HFF-Myc (cell line): ENCODE measurements at regions not wholly inside any gene's neighbourhood (a gene's known extent, or its start where the extent isn't known, plus 50 kb on each side); places are given as distances from the start of the nearest gene placed in this dataset.
A peak's percentile ranks its signal among the peaks of the same experiment; 100 is the strongest.

Source experiments
- DNase-seq: peaks from one replicate; pipeline ENCODE4 v3.0.0-alpha.2; 2011; ENCODE audit warnings: low read depth; ENCODE audit errors: extremely low read depth
- H3K4me3 ChIP-seq: replicated peaks from 2 replicates; pipeline ENCODE4 v1.5.1; 2011; ENCODE audit warnings: low read depth, mild to moderate bottlenecking, control low read depth, low read length
- TF ChIP-seq, protein P1 (sequence below): IDR thresholded peaks from 2 replicates; pipeline ENCODE4 v1.5.1; 2012; ENCODE audit warnings: mild to moderate bottlenecking, low read depth, low read length, control low read depth; ENCODE audit errors: missing control alignments

DNA sequence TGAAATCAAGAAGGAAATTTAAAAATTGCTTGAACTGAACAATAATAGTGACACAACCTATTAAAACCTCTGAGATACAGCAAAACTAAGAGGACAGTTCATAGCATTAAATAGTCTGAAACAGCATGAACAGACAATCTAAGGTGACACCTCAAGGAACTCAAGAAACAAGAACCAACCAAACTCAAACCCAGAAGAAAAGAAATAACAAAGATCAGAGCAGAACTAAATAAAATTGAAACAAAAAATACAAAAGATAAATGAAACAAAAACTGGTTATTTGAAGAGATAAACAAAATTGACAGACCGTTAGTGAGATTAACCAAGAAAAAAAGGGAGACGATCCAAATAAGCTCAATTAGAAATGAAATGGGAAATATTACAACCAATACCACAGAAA lies 122.8 kb upstream of the TOP3B start:
- H3K4me3 ChIP-seq = no peak overlapping the region
- TF ChIP-seq, protein P1, sequence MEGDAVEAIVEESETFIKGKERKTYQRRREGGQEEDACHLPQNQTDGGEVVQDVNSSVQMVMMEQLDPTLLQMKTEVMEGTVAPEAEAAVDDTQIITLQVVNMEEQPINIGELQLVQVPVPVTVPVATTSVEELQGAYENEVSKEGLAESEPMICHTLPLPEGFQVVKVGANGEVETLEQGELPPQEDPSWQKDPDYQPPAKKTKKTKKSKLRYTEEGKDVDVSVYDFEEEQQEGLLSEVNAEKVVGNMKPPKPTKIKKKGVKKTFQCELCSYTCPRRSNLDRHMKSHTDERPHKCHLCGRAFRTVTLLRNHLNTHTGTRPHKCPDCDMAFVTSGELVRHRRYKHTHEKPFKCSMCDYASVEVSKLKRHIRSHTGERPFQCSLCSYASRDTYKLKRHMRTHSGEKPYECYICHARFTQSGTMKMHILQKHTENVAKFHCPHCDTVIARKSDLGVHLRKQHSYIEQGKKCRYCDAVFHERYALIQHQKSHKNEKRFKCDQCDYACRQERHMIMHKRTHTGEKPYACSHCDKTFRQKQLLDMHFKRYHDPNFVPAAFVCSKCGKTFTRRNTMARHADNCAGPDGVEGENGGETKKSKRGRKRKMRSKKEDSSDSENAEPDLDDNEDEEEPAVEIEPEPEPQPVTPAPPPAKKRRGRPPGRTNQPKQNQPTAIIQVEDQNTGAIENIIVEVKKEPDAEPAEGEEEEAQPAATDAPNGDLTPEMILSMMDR = no peak
- DNase-seq = no peak

DNA sequence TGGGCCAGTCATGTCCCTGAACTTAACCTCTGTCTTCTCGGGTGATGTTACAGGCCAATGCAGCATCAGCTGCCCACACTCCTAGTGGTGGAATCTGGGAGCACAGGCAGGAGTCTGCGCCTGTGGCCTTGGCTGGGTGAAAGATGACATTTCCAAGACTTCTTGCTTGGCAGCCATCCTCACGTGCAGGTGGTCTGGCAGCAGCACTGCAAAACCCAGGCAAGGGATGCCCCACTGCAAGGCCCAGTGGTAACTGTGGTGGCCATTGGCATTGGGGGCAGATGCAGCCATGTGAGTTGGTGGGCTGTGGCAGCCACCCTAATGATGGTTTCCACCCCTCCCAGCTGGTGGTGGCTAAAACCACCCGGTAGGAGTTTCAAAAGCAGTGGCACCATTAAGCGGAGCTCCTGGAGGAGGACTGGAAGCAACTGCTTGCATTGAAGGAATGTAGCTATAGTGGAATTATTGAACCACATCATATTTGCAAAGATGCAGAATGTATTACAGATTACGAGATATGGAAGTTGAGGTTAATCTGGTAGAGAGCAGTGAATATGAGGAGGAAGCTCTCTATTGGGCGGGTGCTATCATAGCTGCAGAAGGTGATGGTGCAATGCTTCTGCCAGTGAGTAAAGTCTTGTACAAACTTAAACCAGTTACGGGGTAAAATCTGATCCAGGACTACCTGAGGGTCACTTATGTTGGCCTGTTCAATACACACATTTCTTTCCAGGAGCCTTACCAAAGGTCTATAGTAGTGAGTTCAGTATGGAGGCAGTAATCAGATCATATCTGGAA lies 120.7 kb upstream of the TOP3B start:
- TF ChIP-seq, protein P1 = peak; percentile 58
- no peak for DNase-seq
- no peak overlapping the region for H3K4me3 ChIP-seq

DNA sequence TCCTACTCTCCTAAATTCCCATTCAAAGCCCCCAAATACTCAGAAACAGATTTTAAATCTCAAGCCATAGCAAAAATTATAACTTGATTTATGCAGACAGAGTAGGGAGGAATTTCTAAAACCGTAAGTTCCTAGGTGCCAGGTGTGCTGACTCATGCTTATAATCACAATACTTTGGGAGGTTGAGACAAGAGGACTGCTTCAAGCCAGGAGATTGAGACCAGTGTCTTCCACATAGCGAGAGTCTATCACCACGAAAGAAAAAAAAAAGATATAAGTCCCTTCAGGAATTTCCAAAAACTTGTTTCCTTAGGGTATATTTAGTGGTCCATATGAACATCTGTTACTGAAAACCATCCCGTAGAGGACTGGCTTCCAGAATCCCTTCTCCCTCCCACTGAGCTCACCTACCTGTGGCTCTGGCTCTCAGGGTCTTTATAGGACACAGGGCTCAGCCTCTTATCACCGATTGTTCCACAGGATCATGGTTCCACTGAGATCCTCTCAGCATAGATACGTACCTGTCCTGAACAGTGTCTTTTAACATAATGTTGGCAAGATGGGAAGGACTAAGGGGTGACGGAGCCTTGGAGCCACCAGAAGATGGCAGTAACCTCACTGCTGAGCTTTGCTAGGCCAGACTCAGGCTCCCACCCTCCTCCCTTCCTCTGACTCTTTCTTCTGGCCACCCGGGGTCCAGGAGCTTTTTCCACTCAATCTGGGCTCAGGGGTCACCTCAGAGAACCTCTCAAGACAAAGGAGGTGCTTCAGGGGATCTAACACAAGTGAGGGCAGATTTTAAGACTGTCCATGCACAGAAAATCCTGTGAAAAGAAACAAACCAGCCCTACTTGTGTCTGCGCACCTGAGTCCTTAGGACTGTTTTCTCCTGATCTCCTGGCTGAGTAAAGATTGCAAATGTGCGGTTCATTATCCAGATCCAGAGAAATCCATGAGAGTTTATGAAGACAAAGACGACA lies 117.5 kb upstream of the TOP3B start:
- no peak overlapping the region for H3K4me3 ChIP-seq
- no peak for DNase-seq
- TF ChIP-seq, protein P1 = peak; percentile 37

DNA sequence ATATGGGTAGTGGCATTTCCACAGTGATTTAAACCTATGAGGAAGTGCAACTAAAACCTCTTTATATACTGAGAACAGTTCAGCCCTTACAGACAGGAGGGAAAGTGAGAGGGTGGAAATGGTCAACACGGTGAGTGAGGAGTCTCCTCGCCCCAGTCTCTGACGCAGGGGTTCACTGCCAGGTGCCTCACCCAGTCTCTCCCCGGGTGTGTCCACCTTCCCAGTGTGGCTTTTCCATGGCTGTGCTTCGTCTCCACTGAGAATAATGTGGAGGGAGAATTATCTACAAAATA lies 116.6 kb upstream of the TOP3B start:
- DNase-seq = no peak
- TF ChIP-seq, protein P1 = no peak
- no peak overlapping the region for H3K4me3 ChIP-seq

DNA sequence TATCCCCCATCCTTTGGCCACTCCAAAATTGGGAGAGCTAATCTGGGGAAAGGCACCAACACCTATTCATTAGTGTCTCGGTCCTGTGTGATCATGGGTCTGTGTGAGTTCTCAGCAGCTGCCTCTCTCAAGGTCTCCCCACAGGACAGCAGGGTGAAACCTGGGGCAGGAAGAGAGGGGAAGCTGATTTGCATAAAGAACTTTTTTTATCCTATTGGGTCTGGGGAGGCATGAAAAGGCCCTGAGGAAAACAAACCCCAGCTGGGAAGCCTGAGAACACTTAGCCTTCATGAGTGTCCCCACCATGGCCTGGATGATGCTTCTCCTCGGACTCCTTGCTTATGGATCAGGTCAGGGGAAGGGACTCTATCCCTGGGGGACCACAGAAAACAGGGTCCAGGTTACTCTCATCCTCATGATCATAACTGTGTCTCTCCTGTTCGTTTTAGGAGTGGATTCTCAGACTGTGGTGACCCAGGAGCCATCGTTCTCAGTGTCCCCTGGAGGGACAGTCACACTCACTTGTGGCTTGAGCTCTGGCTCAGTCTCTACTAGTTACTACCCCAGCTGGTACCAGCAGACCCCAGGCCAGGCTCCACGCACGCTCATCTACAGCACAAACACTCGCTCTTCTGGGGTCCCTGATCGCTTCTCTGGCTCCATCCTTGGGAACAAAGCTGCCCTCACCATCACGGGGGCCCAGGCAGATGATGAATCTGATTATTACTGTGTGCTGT lies 116.0 kb upstream of the TOP3B start:
- TF ChIP-seq, protein P1 = no peak
- H3K4me3 ChIP-seq = no peak overlapping the region
- DNase-seq = no peak

DNA sequence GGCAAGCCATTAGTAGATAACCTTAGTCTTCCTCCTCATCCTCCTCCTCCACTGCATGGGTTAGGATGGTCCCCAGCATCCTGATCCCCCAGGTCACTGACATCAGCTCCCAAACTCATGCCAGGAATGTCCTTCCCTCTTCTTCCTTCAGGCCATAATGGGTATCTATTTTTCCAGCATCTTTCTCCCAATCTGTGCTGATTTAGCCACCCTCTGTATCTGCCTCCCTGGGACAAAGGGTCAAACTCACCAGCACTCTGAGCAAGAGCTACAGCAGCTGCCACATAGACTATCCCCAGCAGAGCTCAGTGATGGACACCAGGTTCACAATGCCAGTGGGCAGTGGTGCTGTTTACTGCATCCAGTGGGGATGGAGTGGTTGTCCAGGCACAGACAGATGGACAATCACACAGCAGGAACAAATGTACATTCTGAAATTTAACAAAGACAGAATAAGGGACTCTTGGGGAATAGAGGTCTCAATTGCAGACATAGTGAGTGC lies 115.2 kb upstream of the TOP3B start:
- no peak for DNase-seq
- TF ChIP-seq, protein P1 = no peak
- H3K4me3 ChIP-seq = no peak overlapping the region
